GM12891 (cell line): ENCODE measurements at regions not wholly inside any gene's neighbourhood (a gene's known extent, or its start where the extent isn't known, plus 50 kb on each side); places are given as distances from the start of the nearest gene placed in this dataset.

Experiments used
- PAX5 ChIP-seq: IDR thresholded peaks from 2 replicates; pipeline ENCODE4 v1.6.1; 2011; ENCODE audit warnings: low read length, moderate library complexity, mild to moderate bottlenecking; ENCODE audit not compliant: insufficient read depth, severe bottlenecking
- POLR2A ChIP-seq: IDR thresholded peaks from 2 replicates; pipeline ENCODE4 v1.6.1; 2011; ENCODE audit warnings: low read depth, low read length, control low read depth
- POLR2AphosphoS5 ChIP-seq: IDR thresholded peaks from 2 replicates; pipeline ENCODE4 v1.6.1; 2011; ENCODE audit warnings: low read depth, low read length, control low read depth
- POU2F2 ChIP-seq: IDR thresholded peaks from 2 replicates; pipeline ENCODE4 v1.6.1; 2011; ENCODE audit warnings: low read depth, mild to moderate bottlenecking, control low read depth, low read length, moderate library complexity
- SPI1 ChIP-seq: IDR thresholded peaks from 2 replicates; pipeline ENCODE4 v1.6.1; 2011; ENCODE audit warnings: low read depth, low read length, control low read depth
- TAF1 ChIP-seq: IDR thresholded peaks from 2 replicates; pipeline ENCODE4 v1.6.1; 2011; ENCODE audit warnings: low read depth, low read length, control low read depth

GRCh38 chrX:103911236-103911635 is 51.2 kb upstream of the TMSB15B start:
- TF ChIP-seq POLR2AphosphoS5 (no peak), POLR2A (no peak), SPI1 (no peak), TAF1 (no peak), PAX5 (no peak), POU2F2 (no peak)
